Fibroblast of skin of back (primary cell): ENCODE measurements at regions not wholly inside any gene's neighbourhood (a gene's known extent, or its start where the extent isn't known, plus 50 kb on each side); places are given as distances from the start of the nearest gene placed in this dataset.

Source experiments
- DNase-seq: peaks from one replicate; pipeline ENCODE4 v3.0.0-alpha.2; 2013

GRCh38 chr16:26189536-26189935, 497.8 kb downstream of the HS3ST4 start:
- no peak for DNase-seq

GRCh38 chr16:26194526-26194925, 502.8 kb downstream of the HS3ST4 start:
- no peak for DNase-seq

- DNase-seq: no peak
Measured at GRCh38 chr16:26195225-26195624, 503.5 kb downstream of the HS3ST4 start.

GRCh38 chr16:26196310-26196709, 504.6 kb downstream of the HS3ST4 start:
- DNase-seq: no peak

- DNase-seq: no peak
Measured at GRCh38 chr16:26196802-26197201, 505.0 kb downstream of the HS3ST4 start.

- DNase-seq: no peak
Measured at GRCh38 chr16:26197707-26198106, 505.9 kb downstream of the HS3ST4 start.

GRCh38 chr16:26198221-26198620, 506.5 kb downstream of the HS3ST4 start:
- DNase-seq: no peak

GRCh38 chr16:26204138-26204537, 512.4 kb downstream of the HS3ST4 start:
- no peak for DNase-seq

GRCh38 chr16:26211542-26211941, 519.8 kb downstream of the HS3ST4 start:
- DNase-seq: no peak

GRCh38 chr16:26212599-26212998, 520.8 kb downstream of the HS3ST4 start:
- no peak for DNase-seq

- no peak for DNase-seq
Measured at GRCh38 chr16:26214581-26215174, 522.9 kb downstream of the HS3ST4 start.

- DNase-seq: no peak
Measured at GRCh38 chr16:26220894-26221293, 529.1 kb downstream of the HS3ST4 start.

GRCh38 chr16:26231647-26232046, 539.9 kb downstream of the HS3ST4 start:
- DNase-seq: no peak

- DNase-seq: no peak
Measured at GRCh38 chr16:26240807-26241206, 549.0 kb downstream of the HS3ST4 start.

- no peak for DNase-seq
Measured at GRCh38 chr16:26247063-26247462, 555.3 kb downstream of the HS3ST4 start.

- no peak for DNase-seq
Measured at GRCh38 chr16:26252598-26252997, 560.8 kb downstream of the HS3ST4 start.

GRCh38 chr16:26261621-26262020, 569.9 kb downstream of the HS3ST4 start:
- DNase-seq: no peak

GRCh38 chr16:26263406-26263805, 571.6 kb downstream of the HS3ST4 start:
- no peak for DNase-seq

GRCh38 chr16:26267641-26268040, 575.9 kb downstream of the HS3ST4 start:
- DNase-seq: no peak

GRCh38 chr16:26269673-26270072, 577.9 kb downstream of the HS3ST4 start:
- DNase-seq: no peak

GRCh38 chr16:26273607-26274006, 581.8 kb downstream of the HS3ST4 start:
- no peak for DNase-seq

- no peak for DNase-seq
Measured at GRCh38 chr16:26275021-26275590, 583.3 kb downstream of the HS3ST4 start.

GRCh38 chr16:26276289-26276688, 584.5 kb downstream of the HS3ST4 start:
- no peak for DNase-seq

GRCh38 chr16:26281381-26282110, 589.8 kb downstream of the HS3ST4 start:
- DNase-seq: no peak
